SK-N-SH treated with all-trans-retinoic acid at 6 μM for 48 hours (cell line): ENCODE measurements at regions not wholly inside any gene's neighbourhood (a gene's known extent, or its start where the extent isn't known, plus 50 kb on each side); places are given as distances from the start of the nearest gene placed in this dataset.
"Not testable (repeated sequence)": the region's sequence is repeated elsewhere in the genome, so short reads cannot be mapped to it uniquely, and the experiment has no call there.

Source experiments
- ATAC-seq: fragments of 200-7000 bp; cut with Tn5 transposase; 3 replicates; pipeline ENCODE4 v1.9.1; 2020; ENCODE audit warnings: mild to moderate bottlenecking, moderate library complexity
- ARNTL ChIP-seq: fragments of 450-650 bp; formaldehyde crosslinking; IDR thresholded peaks from 2 replicates; pipeline ENCODE4 v1.5.0; 2020; ENCODE audit warnings: low read depth, mild to moderate bottlenecking, moderate library complexity, borderline replicate concordance
- BACH2 ChIP-seq: fragments of 250-450 bp; sonication (Bioruptor Pico); IDR thresholded peaks from 2 replicates; pipeline ENCODE4 v1.9.0; 2021; ENCODE audit warnings: mild to moderate bottlenecking, borderline replicate concordance
- CSDC2 ChIP-seq: fragments of 250-450 bp; sonication (Bioruptor Pico); IDR thresholded peaks from 2 replicates; pipeline ENCODE4 v1.5.0; 2020; ENCODE audit warnings: mild to moderate bottlenecking, moderate library complexity
- ESRRG ChIP-seq: fragments of 250-450 bp; sonication (Bioruptor Pico); IDR thresholded peaks from 2 replicates; pipeline ENCODE4 v1.6.1; 2021; ENCODE audit warnings: mild to moderate bottlenecking
- ISL1 ChIP-seq: fragments of 250-450 bp; sonication (Bioruptor Pico); IDR thresholded peaks from 2 replicates; pipeline ENCODE4 v2.1.2; 2022; ENCODE audit warnings: mild to moderate bottlenecking, moderate library complexity
- PPARA ChIP-seq: fragments of 250-450 bp; sonication (Bioruptor Pico); IDR thresholded peaks from 2 replicates; pipeline ENCODE4 v1.5.0; 2020; ENCODE audit warnings: mild to moderate bottlenecking, borderline replicate concordance
- RARB ChIP-seq: fragments of 250-450 bp; sonication (Bioruptor Pico); IDR thresholded peaks from 2 replicates; pipeline ENCODE4 v1.8.0; 2021; ENCODE audit warnings: mild to moderate bottlenecking, moderate library complexity
- TCF4 ChIP-seq: fragments of 250-450 bp; sonication (Bioruptor Pico); IDR thresholded peaks from 2 replicates; pipeline ENCODE4 v1.8.0; 2021; ENCODE audit warnings: mild to moderate bottlenecking, moderate library complexity, borderline replicate concordance
- TOX ChIP-seq: fragments of 250-450 bp; sonication (Bioruptor Pico); IDR thresholded peaks from 2 replicates; pipeline ENCODE4 v1.8.0; 2021; ENCODE audit warnings: mild to moderate bottlenecking, moderate library complexity, borderline replicate concordance
- ZFP3 ChIP-seq: fragments of 250-450 bp; sonication (Bioruptor Pico); IDR thresholded peaks from 2 replicates; pipeline ENCODE4 v1.5.0; 2020; ENCODE audit warnings: mild to moderate bottlenecking, moderate library complexity
- ZNF565 ChIP-seq: fragments of 450-650 bp; formaldehyde crosslinking; conservative IDR thresholded peaks from 2 replicates; pipeline ENCODE4 v1.5.0; 2020; ENCODE audit warnings: low read depth, mild to moderate bottlenecking, moderate library complexity
- ZNF70 ChIP-seq: fragments of 450-650 bp; formaldehyde crosslinking; IDR thresholded peaks from 2 replicates; pipeline ENCODE4 v1.5.0; 2020; ENCODE audit warnings: mild to moderate bottlenecking, moderate library complexity
- ZNF8 ChIP-seq: fragments of 450-650 bp; formaldehyde crosslinking; IDR thresholded peaks from 2 replicates; pipeline ENCODE4 v1.5.0; 2020; ENCODE audit warnings: mild to moderate bottlenecking, moderate library complexity
- TF ChIP-seq, protein P1 (sequence below): fragments of 250-450 bp; sonication (Bioruptor Pico); IDR thresholded peaks from 2 replicates; pipeline ENCODE4 v1.8.0; 2021; ENCODE audit warnings: low read depth, mild to moderate bottlenecking, moderate library complexity, borderline replicate concordance
- TF ChIP-seq, protein P2 (sequence below): fragments of 250-450 bp; sonication (Bioruptor Pico); IDR thresholded peaks from 2 replicates; pipeline ENCODE4 v1.5.1; 2020; ENCODE audit warnings: low read depth, mild to moderate bottlenecking, moderate library complexity
- TF ChIP-seq, protein P3 (sequence below): fragments of 250-450 bp; sonication (Bioruptor Pico); IDR thresholded peaks from 2 replicates; pipeline ENCODE4 v1.8.0; 2020; ENCODE audit warnings: mild to moderate bottlenecking, moderate library complexity, borderline replicate concordance
- TF ChIP-seq, protein P4 (sequence below): fragments of 250-450 bp; sonication (Bioruptor Pico); IDR thresholded peaks from 2 replicates; pipeline ENCODE4 v1.5.0; 2020; ENCODE audit warnings: mild to moderate bottlenecking, moderate library complexity
- TF ChIP-seq, protein P5 (sequence below): fragments of 250-450 bp; sonication (Bioruptor Pico); IDR thresholded peaks from 2 replicates; pipeline ENCODE4 v1.5.1; 2021; ENCODE audit warnings: mild to moderate bottlenecking, moderate library complexity

DNA sequence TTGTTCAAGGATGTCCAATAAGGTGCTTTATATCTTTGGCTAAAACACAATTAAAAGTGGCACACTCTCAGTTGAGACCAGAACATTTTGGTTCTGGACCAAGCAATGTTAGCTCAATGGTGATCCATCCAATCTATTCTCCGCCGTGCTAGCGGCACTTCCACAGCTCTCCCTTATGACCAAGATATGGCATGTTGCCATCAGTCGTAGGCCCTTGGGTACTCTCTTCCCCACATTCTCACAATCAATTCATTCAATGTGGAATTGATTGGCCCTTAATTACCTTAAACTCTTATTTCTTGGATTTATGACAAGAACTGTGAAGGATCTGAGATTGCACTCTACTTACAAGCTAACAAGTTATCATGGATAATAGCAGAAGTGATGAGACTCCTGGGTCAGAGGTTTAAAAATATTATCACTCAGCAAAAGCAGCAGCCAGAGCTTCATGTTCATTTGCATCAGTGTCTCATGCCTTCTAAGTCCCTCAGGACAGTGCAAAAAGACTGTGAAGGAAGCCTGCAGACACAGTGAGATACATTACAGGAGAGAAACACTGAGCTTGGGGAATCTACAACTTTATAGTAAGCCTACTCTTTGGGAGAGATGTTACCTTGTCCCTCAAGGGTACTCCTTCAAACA, 80.0 kb upstream of the ARG1 start (continued):
- TF ChIP-seq, protein P1, sequence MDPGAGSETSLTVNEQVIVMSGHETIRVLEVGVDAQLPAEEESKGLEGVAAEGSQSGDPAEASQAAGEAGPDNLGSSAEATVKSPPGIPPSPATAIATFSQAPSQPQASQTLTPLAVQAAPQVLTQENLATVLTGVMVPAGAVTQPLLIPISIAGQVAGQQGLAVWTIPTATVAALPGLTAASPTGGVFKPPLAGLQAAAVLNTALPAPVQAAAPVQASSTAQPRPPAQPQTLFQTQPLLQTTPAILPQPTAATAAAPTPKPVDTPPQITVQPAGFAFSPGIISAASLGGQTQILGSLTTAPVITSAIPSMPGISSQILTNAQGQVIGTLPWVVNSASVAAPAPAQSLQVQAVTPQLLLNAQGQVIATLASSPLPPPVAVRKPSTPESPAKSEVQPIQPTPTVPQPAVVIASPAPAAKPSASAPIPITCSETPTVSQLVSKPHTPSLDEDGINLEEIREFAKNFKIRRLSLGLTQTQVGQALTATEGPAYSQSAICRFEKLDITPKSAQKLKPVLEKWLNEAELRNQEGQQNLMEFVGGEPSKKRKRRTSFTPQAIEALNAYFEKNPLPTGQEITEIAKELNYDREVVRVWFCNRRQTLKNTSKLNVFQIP (CRISPR knock-in tag): no peak
- TF ChIP-seq CSDC2 (CRISPR knock-in tag): no peak
- TF ChIP-seq, protein P2, sequence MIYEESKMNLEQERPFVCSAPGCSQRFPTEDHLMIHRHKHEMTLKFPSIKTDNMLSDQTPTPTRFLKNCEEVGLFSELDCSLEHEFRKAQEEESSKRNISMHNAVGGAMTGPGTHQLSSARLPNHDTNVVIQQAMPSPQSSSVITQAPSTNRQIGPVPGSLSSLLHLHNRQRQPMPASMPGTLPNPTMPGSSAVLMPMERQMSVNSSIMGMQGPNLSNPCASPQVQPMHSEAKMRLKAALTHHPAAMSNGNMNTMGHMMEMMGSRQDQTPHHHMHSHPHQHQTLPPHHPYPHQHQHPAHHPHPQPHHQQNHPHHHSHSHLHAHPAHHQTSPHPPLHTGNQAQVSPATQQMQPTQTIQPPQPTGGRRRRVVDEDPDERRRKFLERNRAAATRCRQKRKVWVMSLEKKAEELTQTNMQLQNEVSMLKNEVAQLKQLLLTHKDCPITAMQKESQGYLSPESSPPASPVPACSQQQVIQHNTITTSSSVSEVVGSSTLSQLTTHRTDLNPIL (CRISPR knock-in tag): no peak

DNA sequence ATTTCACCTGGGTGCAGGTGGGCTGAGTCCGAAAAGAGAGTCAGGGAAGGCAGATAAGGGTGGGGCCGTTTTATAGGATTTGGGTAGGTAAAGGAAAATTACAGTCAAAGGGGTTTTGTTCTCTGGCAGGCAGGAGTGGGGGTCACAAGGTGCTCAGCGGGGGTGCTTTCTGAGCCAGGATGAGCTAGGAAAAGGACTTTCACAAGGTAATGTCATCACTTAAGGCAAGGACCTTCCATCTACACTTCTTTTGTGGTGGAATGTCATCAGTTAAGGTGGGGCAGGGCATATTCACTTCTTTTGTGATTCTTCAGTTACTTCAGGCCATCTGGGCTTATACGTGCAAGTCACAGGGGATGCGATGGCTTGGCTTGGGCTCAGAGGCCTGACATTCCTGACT, 68.6 kb upstream of the ARG1 start:
- not testable (repeated sequence) for ATAC-seq

DNA sequence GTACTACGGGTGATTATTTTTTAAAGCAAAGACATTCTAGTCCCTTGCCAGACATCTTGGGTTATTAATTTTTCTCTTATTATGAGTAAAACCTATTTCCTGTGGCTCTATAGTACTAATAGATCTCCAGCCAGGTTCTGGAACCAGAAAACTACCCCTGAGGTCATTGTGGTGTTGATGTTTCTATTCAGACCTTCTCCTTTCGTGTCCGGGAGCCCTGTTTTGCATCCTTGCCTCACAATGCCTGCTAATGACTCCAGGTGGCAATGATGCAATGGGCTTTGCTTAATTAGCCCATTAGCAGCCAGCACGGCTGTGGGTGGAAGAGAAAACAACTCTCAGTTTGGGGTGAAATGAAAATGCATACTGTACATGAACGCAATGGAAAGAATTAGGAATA, 62.9 kb upstream of the ARG1 start:
- no peak for TF ChIP-seq ARNTL (CRISPR knock-in tag)
- TF ChIP-seq RARB (CRISPR knock-in tag): no peak
- TF ChIP-seq ZFP3 (CRISPR knock-in tag): no peak
- no peak for TF ChIP-seq ESRRG (CRISPR knock-in tag)
- TF ChIP-seq ZNF70 (CRISPR knock-in tag): no peak
- no peak for TF ChIP-seq ZNF565 (CRISPR knock-in tag)
- TF ChIP-seq, protein P3, sequence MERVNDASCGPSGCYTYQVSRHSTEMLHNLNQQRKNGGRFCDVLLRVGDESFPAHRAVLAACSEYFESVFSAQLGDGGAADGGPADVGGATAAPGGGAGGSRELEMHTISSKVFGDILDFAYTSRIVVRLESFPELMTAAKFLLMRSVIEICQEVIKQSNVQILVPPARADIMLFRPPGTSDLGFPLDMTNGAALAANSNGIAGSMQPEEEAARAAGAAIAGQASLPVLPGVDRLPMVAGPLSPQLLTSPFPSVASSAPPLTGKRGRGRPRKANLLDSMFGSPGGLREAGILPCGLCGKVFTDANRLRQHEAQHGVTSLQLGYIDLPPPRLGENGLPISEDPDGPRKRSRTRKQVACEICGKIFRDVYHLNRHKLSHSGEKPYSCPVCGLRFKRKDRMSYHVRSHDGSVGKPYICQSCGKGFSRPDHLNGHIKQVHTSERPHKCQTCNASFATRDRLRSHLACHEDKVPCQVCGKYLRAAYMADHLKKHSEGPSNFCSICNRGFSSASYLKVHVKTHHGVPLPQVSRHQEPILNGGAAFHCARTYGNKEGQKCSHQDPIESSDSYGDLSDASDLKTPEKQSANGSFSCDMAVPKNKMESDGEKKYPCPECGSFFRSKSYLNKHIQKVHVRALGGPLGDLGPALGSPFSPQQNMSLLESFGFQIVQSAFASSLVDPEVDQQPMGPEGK: no peak
- TF ChIP-seq, protein P1 (CRISPR knock-in tag): no peak
- TF ChIP-seq, protein P2 (CRISPR knock-in tag): no peak
- TF ChIP-seq ZNF8 (CRISPR knock-in tag): no peak
- TF ChIP-seq BACH2 (CRISPR knock-in tag): no peak
- no peak for TF ChIP-seq PPARA (CRISPR knock-in tag)
- TF ChIP-seq, protein P4, sequence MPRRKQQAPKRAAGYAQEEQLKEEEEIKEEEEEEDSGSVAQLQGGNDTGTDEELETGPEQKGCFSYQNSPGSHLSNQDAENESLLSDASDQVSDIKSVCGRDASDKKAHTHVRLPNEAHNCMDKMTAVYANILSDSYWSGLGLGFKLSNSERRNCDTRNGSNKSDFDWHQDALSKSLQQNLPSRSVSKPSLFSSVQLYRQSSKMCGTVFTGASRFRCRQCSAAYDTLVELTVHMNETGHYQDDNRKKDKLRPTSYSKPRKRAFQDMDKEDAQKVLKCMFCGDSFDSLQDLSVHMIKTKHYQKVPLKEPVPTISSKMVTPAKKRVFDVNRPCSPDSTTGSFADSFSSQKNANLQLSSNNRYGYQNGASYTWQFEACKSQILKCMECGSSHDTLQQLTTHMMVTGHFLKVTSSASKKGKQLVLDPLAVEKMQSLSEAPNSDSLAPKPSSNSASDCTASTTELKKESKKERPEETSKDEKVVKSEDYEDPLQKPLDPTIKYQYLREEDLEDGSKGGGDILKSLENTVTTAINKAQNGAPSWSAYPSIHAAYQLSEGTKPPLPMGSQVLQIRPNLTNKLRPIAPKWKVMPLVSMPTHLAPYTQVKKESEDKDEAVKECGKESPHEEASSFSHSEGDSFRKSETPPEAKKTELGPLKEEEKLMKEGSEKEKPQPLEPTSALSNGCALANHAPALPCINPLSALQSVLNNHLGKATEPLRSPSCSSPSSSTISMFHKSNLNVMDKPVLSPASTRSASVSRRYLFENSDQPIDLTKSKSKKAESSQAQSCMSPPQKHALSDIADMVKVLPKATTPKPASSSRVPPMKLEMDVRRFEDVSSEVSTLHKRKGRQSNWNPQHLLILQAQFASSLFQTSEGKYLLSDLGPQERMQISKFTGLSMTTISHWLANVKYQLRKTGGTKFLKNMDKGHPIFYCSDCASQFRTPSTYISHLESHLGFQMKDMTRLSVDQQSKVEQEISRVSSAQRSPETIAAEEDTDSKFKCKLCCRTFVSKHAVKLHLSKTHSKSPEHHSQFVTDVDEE (CRISPR knock-in tag): no peak
- TF ChIP-seq TCF4 (CRISPR knock-in tag): no peak
- TF ChIP-seq, protein P5, sequence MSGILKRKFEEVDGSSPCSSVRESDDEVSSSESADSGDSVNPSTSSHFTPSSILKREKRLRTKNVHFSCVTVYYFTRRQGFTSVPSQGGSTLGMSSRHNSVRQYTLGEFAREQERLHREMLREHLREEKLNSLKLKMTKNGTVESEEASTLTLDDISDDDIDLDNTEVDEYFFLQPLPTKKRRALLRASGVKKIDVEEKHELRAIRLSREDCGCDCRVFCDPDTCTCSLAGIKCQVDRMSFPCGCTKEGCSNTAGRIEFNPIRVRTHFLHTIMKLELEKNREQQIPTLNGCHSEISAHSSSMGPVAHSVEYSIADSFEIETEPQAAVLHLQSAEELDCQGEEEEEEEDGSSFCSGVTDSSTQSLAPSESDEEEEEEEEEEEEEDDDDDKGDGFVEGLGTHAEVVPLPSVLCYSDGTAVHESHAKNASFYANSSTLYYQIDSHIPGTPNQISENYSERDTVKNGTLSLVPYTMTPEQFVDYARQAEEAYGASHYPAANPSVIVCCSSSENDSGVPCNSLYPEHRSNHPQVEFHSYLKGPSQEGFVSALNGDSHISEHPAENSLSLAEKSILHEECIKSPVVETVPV (CRISPR knock-in tag): no peak
- TF ChIP-seq TOX (CRISPR knock-in tag): no peak
- no peak for TF ChIP-seq ISL1
- no peak for ATAC-seq
